Vagina (tissue), 2 donors: ENCODE measurements at regions not wholly inside any gene's neighbourhood (a gene's known extent, or its start where the extent isn't known, plus 50 kb on each side); places are given as distances from the start of the nearest gene placed in this dataset.

ENCODE experiments used
- POLR2A ChIP-seq, 2 donors: fragments of 450-650 bp; IDR thresholded peaks; one replicate each; pipeline ENCODE4 v1.6.1; 2017; ENCODE audit warnings: antibody characterized with exemption in 2 of 2, mild to moderate bottlenecking in 2 of 2, moderate library complexity in 2 of 2
- TF ChIP-seq, protein P1 (sequence below), 3 experiments: fragments of 450-650 bp in 2 of 3; fragments of 200-600 bp in 1 of 3; sonication (generic) in 1 of 3; IDR thresholded peaks; one replicate each; pipeline ENCODE4 v1.5.1; 2017 to 2019; ENCODE audit warnings: antibody characterized with exemption in 3 of 3, mild to moderate bottlenecking in 2 of 3, moderate library complexity in 2 of 3

- TF ChIP-seq POLR2A (IDR thresholded peaks at IDR 0.05) = no peak
- TF ChIP-seq, protein P1, sequence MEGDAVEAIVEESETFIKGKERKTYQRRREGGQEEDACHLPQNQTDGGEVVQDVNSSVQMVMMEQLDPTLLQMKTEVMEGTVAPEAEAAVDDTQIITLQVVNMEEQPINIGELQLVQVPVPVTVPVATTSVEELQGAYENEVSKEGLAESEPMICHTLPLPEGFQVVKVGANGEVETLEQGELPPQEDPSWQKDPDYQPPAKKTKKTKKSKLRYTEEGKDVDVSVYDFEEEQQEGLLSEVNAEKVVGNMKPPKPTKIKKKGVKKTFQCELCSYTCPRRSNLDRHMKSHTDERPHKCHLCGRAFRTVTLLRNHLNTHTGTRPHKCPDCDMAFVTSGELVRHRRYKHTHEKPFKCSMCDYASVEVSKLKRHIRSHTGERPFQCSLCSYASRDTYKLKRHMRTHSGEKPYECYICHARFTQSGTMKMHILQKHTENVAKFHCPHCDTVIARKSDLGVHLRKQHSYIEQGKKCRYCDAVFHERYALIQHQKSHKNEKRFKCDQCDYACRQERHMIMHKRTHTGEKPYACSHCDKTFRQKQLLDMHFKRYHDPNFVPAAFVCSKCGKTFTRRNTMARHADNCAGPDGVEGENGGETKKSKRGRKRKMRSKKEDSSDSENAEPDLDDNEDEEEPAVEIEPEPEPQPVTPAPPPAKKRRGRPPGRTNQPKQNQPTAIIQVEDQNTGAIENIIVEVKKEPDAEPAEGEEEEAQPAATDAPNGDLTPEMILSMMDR (IDR thresholded peaks at IDR 0.05) = no peak
Measured at GRCh38 chr4:60544981-60545380, 655.1 kb upstream of the ADGRL3 start.
